ENCODE measurements at regions not wholly inside any gene's neighbourhood (a gene's known extent, or its start where the extent isn't known, plus 50 kb on each side); places are given as distances from the start of the nearest gene placed in this dataset.

DNA sequence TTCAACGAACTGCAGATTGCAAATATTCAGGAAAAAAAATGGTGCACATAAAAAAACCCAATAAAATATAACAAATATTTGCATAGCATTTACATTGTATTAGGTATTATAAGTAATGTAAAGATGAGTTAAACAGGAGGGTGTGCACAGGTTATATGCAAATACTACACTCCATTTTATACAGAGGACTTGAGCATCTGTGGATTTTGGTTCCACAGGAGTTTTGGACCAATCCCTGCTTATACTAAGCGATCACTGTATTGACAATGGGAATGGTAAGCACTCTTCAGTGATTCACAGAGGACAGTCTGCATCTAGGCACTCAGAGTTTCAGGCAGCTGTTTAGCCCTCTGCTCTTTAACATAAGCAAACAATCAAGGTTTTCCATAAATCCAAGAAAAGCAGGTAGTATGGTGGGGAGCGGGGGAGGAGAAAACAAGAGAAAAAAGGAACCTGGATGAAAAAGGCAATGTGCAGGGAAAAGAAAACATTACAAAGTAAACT lies 206.0 kb upstream of the PARD3B start:
- Histone ChIP-seq H3K36me3 (ENCODE audit: control insufficient read depth, insufficient read depth, low read length) (no peaks in the 10 kb centered on the region), H3K4me3 (ENCODE audit: low read depth, low read length) (no peak overlapping the region), H3K27me3 (ENCODE audit: control insufficient read depth, insufficient read depth, low read length) (no peaks in the 10 kb centered on the region)
- TF ChIP-seq, protein P1, sequence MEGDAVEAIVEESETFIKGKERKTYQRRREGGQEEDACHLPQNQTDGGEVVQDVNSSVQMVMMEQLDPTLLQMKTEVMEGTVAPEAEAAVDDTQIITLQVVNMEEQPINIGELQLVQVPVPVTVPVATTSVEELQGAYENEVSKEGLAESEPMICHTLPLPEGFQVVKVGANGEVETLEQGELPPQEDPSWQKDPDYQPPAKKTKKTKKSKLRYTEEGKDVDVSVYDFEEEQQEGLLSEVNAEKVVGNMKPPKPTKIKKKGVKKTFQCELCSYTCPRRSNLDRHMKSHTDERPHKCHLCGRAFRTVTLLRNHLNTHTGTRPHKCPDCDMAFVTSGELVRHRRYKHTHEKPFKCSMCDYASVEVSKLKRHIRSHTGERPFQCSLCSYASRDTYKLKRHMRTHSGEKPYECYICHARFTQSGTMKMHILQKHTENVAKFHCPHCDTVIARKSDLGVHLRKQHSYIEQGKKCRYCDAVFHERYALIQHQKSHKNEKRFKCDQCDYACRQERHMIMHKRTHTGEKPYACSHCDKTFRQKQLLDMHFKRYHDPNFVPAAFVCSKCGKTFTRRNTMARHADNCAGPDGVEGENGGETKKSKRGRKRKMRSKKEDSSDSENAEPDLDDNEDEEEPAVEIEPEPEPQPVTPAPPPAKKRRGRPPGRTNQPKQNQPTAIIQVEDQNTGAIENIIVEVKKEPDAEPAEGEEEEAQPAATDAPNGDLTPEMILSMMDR (IDR thresholded peaks at IDR 0.05; ENCODE audit: insufficient read depth, low read length, poor library complexity, severe bottlenecking) = no peak
- DNase-seq (ENCODE audit: low read depth) = no peak

DNA sequence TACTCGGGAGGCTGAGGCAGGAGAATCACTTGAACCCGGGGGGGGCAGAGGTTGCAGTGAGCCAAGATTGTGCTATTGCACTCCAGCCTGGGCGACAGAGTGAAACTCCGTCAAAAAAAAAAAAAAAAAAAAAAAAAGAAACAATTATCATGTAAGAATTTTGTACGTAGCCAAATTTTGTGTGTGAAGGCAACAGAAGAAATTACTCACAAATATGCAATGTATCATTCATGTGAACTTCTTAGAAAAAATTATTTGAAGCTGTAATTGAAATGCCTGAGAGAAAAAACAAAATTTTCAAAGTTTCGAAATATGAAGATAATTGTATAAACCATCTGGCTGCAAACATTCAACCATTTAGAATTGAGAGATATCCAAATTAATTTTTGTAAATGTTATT lies 204.8 kb upstream of the PARD3B start:
- Histone ChIP-seq H3K27me3 (ENCODE audit: control insufficient read depth, insufficient read depth, low read length) (no peaks in the 10 kb centered on the region), H3K4me3 (ENCODE audit: low read depth, low read length) (no peak overlapping the region), H3K36me3 (ENCODE audit: control insufficient read depth, insufficient read depth, low read length) (no peaks in the 10 kb centered on the region)
- no peak for DNase-seq (ENCODE audit: low read depth)
- TF ChIP-seq, protein P1 (IDR thresholded peaks at IDR 0.05; ENCODE audit: insufficient read depth, low read length, poor library complexity, severe bottlenecking) = no peak

DNA sequence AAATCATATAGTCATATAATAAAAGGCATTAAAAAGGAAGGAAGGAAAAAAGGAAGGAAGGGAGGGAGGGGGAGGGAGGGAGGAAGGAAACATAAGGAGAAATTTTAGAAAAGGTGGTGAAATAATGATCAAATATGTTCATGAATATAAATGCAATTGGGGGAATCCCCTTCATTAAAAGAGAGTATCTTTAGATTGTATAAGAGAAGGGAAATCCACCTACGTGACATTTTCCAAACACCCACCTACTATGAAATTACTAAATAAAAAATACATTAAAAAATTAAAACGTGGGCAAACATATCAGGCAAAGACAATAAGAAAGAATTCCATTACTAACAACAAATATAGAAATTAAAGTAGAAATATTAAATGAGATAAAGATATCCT lies 203.4 kb upstream of the PARD3B start:
- Histone ChIP-seq H3K4me3 (ENCODE audit: low read depth, low read length) (no peak overlapping the region), H3K36me3 (ENCODE audit: control insufficient read depth, insufficient read depth, low read length) (no peaks in the 10 kb centered on the region), H3K27me3 (ENCODE audit: control insufficient read depth, insufficient read depth, low read length) (no peaks in the 10 kb centered on the region)
- no peak for DNase-seq (ENCODE audit: low read depth)
- TF ChIP-seq, protein P1 (IDR thresholded peaks at IDR 0.05; ENCODE audit: insufficient read depth, low read length, poor library complexity, severe bottlenecking) = no peak

DNA sequence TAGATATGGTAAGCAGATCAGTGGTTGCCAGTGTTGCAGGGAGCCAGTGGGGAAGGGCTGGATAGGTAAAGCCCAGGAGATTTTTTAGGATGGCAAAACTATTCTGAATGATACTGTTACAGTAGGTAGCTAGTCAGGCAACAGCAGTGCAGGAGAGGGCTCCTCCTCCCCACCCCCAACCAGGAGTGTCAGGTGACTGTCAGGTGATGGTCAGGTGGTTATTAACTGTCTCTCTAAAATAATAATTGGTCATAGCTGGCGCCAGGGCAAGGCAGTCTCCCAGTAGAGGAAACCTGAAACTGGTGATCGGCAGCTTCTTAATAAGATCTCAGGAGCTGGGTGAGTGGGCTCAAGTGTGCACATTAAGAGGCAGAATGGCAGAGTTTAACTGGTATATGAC lies 201.6 kb upstream of the PARD3B start:
- no peak overlapping the region for H3K4me3 ChIP-seq (ENCODE audit: low read depth, low read length)
- no peak for DNase-seq (ENCODE audit: low read depth)
- no peaks in the 10 kb centered on the region for H3K36me3 ChIP-seq (ENCODE audit: control insufficient read depth, insufficient read depth, low read length)
- TF ChIP-seq, protein P1 (IDR thresholded peaks at IDR 0.05; ENCODE audit: insufficient read depth, low read length, poor library complexity, severe bottlenecking) = no peak
- no peaks in the 10 kb centered on the region for H3K27me3 ChIP-seq (ENCODE audit: control insufficient read depth, insufficient read depth, low read length)

DNA sequence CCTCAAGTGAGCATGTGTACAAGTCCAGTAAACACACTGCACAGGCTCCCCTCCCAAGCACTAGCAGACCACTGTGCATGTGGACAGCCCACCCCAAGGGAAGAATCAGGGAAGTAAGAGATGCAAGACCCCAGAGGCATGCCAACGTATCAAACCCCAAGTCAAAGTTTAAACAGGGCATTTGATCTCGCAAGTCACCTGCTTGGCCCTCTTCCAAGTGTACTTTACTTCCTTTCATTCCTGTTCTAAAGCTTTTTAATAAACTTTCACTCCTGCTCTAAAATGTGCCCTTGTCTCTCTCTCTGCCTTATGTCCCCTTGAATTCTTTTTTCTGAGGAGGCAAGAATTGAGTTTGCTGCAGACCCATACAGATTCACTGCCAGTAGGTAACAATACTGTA lies 201.2 kb upstream of the PARD3B start:
- TF ChIP-seq, protein P1 (IDR thresholded peaks at IDR 0.05; ENCODE audit: insufficient read depth, low read length, poor library complexity, severe bottlenecking) = no peak
- no peak overlapping the region for H3K4me3 ChIP-seq (ENCODE audit: low read depth, low read length)
- no peak for DNase-seq (ENCODE audit: low read depth)
- H3K36me3 ChIP-seq (ENCODE audit: control insufficient read depth, insufficient read depth, low read length) = no peaks in the 10 kb centered on the region
- H3K27me3 ChIP-seq (ENCODE audit: control insufficient read depth, insufficient read depth, low read length) = no peaks in the 10 kb centered on the region

DNA sequence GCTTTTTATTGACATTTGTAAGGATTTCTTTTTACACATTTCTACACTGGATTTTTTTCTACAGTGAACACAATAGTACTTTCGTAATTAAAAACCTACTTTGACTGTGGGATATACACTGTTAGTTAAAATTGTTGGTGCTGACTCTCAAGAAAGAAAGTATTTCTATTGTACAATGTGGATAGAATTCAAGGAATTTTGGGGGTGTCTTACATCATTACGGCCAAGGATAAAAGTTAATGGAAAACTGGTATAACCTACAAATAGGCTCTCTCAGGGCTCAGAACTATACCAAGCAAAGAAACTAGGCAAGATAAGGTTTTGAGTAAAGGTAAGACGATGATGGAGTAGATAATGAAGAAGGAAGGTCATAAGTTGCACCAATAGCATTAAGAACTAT lies 198.4 kb upstream of the PARD3B start:
- no peaks in the 10 kb centered on the region for H3K36me3 ChIP-seq (ENCODE audit: control insufficient read depth, insufficient read depth, low read length)
- TF ChIP-seq, protein P1 (IDR thresholded peaks at IDR 0.05; ENCODE audit: insufficient read depth, low read length, poor library complexity, severe bottlenecking) = no peak
- no peak for DNase-seq (ENCODE audit: low read depth)
- no peaks in the 10 kb centered on the region for H3K27me3 ChIP-seq (ENCODE audit: control insufficient read depth, insufficient read depth, low read length)
- H3K4me3 ChIP-seq (ENCODE audit: low read depth, low read length) = no peak overlapping the region
